ENCODE measurements at regions not wholly inside any gene's neighbourhood (a gene's known extent, or its start where the extent isn't known, plus 50 kb on each side); places are given as distances from the start of the nearest gene placed in this dataset.
"Not testable (repeated sequence)": the region's sequence is repeated elsewhere in the genome, so short reads cannot be mapped to it uniquely, and the experiment has no call there.

DNA sequence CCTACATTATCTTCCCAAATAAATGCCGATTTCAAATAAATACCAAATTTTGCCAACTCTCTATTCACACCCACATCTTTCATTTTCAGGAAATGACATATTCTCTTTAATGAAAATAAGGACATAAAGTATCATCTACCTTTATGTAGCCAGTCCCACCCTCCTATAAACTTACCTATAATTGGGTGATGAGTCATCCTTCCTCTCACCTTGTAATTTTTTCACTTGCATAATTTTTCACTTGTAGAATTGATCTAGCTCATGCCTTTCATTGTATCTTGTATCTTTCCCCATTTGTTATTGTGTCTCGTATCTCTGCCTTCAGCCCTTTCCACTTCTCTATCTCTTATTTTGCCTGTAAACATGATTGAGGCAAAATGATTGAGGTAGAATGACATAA lies 135.3 kb upstream of the NIPA1 start:
- TF ChIP-seq, protein P1, sequence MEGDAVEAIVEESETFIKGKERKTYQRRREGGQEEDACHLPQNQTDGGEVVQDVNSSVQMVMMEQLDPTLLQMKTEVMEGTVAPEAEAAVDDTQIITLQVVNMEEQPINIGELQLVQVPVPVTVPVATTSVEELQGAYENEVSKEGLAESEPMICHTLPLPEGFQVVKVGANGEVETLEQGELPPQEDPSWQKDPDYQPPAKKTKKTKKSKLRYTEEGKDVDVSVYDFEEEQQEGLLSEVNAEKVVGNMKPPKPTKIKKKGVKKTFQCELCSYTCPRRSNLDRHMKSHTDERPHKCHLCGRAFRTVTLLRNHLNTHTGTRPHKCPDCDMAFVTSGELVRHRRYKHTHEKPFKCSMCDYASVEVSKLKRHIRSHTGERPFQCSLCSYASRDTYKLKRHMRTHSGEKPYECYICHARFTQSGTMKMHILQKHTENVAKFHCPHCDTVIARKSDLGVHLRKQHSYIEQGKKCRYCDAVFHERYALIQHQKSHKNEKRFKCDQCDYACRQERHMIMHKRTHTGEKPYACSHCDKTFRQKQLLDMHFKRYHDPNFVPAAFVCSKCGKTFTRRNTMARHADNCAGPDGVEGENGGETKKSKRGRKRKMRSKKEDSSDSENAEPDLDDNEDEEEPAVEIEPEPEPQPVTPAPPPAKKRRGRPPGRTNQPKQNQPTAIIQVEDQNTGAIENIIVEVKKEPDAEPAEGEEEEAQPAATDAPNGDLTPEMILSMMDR (IDR thresholded peaks at IDR 0.05; ENCODE audit: control extremely low read depth in 1 of 3, insufficient read depth in 1 of 3, low read depth in 1 of 3, low read length in 3 of 3): not testable (repeated sequence)
- TF ChIP-seq CEBPB (IDR thresholded peaks at IDR 0.05; ENCODE audit: low read depth, low read length); JUN (IDR thresholded peaks at IDR 0.05; ENCODE audit: low read depth, low read length); KDM5A (IDR thresholded peaks at IDR 0.05; ENCODE audit: low read length); EZH2 (IDR thresholded peaks at IDR 0.05; ENCODE audit: low read depth, low read length, severe bottlenecking); SP1 (IDR thresholded peaks at IDR 0.05; ENCODE audit: low read depth, low read length); BCL11A (IDR thresholded peaks at IDR 0.05; ENCODE audit: low read depth in 2 of 2, low read length in 2 of 2); TBP (IDR thresholded peaks at IDR 0.05; ENCODE audit: low read depth, low read length); POLR2AphosphoS5 (IDR thresholded peaks at IDR 0.05; ENCODE audit: low read depth, low read length): not testable (repeated sequence)
- TF ChIP-seq, protein P2, sequence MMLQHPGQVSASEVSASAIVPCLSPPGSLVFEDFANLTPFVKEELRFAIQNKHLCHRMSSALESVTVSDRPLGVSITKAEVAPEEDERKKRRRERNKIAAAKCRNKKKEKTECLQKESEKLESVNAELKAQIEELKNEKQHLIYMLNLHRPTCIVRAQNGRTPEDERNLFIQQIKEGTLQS (IDR thresholded peaks at IDR 0.05; ENCODE audit: insufficient read depth, low read depth, low read length): not testable (repeated sequence)
- TF ChIP-seq, protein P3, sequence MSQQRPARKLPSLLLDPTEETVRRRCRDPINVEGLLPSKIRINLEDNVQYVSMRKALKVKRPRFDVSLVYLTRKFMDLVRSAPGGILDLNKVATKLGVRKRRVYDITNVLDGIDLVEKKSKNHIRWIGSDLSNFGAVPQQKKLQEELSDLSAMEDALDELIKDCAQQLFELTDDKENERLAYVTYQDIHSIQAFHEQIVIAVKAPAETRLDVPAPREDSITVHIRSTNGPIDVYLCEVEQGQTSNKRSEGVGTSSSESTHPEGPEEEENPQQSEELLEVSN (IDR thresholded peaks at IDR 0.05): not testable (repeated sequence)
- TF ChIP-seq, protein P4, sequence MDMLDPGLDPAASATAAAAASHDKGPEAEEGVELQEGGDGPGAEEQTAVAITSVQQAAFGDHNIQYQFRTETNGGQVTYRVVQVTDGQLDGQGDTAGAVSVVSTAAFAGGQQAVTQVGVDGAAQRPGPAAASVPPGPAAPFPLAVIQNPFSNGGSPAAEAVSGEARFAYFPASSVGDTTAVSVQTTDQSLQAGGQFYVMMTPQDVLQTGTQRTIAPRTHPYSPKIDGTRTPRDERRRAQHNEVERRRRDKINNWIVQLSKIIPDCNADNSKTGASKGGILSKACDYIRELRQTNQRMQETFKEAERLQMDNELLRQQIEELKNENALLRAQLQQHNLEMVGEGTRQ (IDR thresholded peaks at IDR 0.05; ENCODE audit: low read length): not testable (repeated sequence)

Data from H1 (cell line).